OCI-LY1 (cell line): ENCODE measurements at regions not wholly inside any gene's neighbourhood (a gene's known extent, or its start where the extent isn't known, plus 50 kb on each side); places are given as distances from the start of the nearest gene placed in this dataset.

Experiments used
- EZH2 ChIP-seq: fragments of 200-600 bp; sonication (generic), shearing (Covaris generic); IDR thresholded peaks from 2 replicates; pipeline ENCODE4 v1.8.0; 2017; ENCODE audit warnings: borderline replicate concordance, mixed run types, mild to moderate bottlenecking, antibody characterized with exemption, low read length, moderate library complexity, mixed read lengths
- TF ChIP-seq, protein P1 (sequence below): fragments of 200-600 bp; sonication (generic), shearing (Covaris generic); IDR thresholded peaks from 2 replicates; pipeline ENCODE4 v1.5.1; 2017; ENCODE audit warnings: mild to moderate bottlenecking, antibody characterized with exemption, low read length, moderate library complexity, mixed read lengths

DNA sequence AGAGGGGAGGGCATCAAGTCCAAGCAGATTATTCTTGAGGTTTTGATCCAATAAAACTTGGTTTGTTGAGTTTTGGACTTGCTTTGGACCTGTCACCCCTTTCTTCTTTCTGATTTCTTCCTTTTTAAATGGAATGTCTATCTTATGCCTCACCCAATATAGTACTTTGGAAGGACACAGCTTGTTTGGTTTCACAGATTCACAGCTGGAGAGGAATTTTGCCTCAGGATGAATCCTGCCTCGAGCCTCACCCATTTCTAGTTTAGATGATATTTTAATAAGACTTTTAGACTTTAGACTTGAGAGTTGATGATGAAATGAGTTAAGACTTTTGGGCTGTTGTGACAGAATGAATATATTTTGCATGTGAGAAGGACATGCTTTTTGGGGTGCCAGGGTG is 136.9 kb upstream of the PDE5A start:
- TF ChIP-seq, protein P1, sequence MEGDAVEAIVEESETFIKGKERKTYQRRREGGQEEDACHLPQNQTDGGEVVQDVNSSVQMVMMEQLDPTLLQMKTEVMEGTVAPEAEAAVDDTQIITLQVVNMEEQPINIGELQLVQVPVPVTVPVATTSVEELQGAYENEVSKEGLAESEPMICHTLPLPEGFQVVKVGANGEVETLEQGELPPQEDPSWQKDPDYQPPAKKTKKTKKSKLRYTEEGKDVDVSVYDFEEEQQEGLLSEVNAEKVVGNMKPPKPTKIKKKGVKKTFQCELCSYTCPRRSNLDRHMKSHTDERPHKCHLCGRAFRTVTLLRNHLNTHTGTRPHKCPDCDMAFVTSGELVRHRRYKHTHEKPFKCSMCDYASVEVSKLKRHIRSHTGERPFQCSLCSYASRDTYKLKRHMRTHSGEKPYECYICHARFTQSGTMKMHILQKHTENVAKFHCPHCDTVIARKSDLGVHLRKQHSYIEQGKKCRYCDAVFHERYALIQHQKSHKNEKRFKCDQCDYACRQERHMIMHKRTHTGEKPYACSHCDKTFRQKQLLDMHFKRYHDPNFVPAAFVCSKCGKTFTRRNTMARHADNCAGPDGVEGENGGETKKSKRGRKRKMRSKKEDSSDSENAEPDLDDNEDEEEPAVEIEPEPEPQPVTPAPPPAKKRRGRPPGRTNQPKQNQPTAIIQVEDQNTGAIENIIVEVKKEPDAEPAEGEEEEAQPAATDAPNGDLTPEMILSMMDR = no peak
- no peak for TF ChIP-seq EZH2
